ENCODE measurements at regions not wholly inside any gene's neighbourhood (a gene's known extent, or its start where the extent isn't known, plus 50 kb on each side); places are given as distances from the start of the nearest gene placed in this dataset.

DNA sequence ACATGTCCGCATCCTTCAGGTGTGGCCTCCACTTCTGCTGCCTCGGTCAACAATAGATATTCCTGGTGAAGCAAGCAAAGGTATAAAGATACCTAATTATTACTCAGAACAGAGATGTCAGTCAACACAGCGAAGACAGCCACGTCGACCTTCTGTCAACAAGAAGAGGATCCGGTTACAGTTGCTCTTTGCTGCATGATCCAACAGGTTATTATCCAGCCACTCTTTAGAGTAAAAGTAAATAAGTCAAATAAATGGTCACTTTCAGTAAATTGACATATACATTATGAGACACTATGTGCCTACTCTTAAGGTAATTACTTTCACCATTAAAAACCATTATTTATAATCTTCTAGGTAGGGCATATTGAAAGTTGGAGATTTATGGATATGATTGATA is 356.8 kb upstream of the ATP11B start:
- TF ChIP-seq, protein P1, sequence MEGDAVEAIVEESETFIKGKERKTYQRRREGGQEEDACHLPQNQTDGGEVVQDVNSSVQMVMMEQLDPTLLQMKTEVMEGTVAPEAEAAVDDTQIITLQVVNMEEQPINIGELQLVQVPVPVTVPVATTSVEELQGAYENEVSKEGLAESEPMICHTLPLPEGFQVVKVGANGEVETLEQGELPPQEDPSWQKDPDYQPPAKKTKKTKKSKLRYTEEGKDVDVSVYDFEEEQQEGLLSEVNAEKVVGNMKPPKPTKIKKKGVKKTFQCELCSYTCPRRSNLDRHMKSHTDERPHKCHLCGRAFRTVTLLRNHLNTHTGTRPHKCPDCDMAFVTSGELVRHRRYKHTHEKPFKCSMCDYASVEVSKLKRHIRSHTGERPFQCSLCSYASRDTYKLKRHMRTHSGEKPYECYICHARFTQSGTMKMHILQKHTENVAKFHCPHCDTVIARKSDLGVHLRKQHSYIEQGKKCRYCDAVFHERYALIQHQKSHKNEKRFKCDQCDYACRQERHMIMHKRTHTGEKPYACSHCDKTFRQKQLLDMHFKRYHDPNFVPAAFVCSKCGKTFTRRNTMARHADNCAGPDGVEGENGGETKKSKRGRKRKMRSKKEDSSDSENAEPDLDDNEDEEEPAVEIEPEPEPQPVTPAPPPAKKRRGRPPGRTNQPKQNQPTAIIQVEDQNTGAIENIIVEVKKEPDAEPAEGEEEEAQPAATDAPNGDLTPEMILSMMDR (conservative IDR thresholded peaks at IDR 0.05): no peak
- no peak for TF ChIP-seq ZFX (IDR thresholded peaks at IDR 0.05)

All from C4-2B (cell line).